ENCODE measurements at regions not wholly inside any gene's neighbourhood (a gene's known extent, or its start where the extent isn't known, plus 50 kb on each side); places are given as distances from the start of the nearest gene placed in this dataset.

DNA sequence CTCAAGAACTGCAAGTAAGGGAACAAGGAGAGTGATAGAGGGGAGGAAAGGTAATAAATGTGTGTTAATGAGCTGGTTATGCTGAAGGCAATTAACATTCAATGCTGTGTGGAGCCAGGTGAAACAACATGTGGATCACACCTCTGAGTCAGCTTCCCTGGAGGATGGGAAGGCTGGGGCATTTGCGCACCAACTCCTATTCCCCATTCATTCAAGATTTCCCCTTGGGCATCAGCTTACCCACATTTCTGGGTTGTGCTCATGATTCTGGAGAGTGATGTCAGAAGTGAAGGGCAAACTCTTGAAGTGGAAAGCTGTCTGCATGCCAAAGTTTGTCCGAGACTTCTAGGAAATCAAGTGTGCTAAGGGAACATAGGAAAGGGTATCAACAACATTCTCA is 461.4 kb downstream of the MID1IP1 start:
- TF ChIP-seq MAZ (CRISPR knock-in tag; conservative IDR thresholded peaks at IDR 0.05 in 1 of 2, IDR thresholded peaks at IDR 0.05 in 1 of 2) = no peak
- TF ChIP-seq, protein P1, sequence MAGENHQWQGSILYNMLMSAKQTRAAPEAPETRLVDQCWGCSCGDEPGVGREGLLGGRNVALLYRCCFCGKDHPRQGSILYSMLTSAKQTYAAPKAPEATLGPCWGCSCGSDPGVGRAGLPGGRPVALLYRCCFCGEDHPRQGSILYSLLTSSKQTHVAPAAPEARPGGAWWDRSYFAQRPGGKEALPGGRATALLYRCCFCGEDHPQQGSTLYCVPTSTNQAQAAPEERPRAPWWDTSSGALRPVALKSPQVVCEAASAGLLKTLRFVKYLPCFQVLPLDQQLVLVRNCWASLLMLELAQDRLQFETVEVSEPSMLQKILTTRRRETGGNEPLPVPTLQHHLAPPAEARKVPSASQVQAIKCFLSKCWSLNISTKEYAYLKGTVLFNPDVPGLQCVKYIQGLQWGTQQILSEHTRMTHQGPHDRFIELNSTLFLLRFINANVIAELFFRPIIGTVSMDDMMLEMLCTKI (IDR thresholded peaks at IDR 0.05; ENCODE audit: partially characterized antibody) = no peak
- no peak for TF ChIP-seq EZH2 (IDR thresholded peaks at IDR 0.05; ENCODE audit: borderline replicate concordance, low read depth, low read length)
- TF ChIP-seq ILF3 (IDR thresholded peaks at IDR 0.05; ENCODE audit: borderline replicate concordance) = no peak
- no peak for TF ChIP-seq JUN (IDR thresholded peaks at IDR 0.05; ENCODE audit: borderline replicate concordance, low read depth, low read length)
- TF ChIP-seq JUN (CRISPR knock-in tag; IDR thresholded peaks at IDR 0.05; ENCODE audit: borderline replicate concordance) = no peak
- no peak for TF ChIP-seq GATAD2B (IDR thresholded peaks at IDR 0.05; ENCODE audit: borderline replicate concordance)
